ENCODE measurements at regions not wholly inside any gene's neighbourhood (a gene's known extent, or its start where the extent isn't known, plus 50 kb on each side); places are given as distances from the start of the nearest gene placed in this dataset.

DNA sequence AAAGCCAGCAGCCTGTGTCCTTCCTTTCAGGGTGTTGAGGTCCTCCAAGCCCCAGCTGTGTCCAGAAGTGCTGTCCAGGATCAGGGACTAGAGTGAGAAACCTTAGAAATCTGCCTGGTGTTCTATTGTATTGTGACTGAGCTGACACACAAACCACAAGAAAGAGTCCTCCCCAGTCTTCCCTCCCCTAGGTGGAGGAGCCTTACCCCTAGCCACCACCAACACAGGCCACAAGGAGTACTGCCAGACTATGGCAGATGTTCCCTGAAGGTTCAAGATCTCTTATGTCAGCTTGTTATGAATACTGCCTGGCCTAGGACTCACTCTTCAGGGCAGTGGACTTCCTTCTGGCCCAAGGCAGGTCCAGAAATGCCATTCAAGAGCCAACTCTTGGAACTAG is 514.1 kb upstream of the PITX2 start:
- TF ChIP-seq, protein P1, sequence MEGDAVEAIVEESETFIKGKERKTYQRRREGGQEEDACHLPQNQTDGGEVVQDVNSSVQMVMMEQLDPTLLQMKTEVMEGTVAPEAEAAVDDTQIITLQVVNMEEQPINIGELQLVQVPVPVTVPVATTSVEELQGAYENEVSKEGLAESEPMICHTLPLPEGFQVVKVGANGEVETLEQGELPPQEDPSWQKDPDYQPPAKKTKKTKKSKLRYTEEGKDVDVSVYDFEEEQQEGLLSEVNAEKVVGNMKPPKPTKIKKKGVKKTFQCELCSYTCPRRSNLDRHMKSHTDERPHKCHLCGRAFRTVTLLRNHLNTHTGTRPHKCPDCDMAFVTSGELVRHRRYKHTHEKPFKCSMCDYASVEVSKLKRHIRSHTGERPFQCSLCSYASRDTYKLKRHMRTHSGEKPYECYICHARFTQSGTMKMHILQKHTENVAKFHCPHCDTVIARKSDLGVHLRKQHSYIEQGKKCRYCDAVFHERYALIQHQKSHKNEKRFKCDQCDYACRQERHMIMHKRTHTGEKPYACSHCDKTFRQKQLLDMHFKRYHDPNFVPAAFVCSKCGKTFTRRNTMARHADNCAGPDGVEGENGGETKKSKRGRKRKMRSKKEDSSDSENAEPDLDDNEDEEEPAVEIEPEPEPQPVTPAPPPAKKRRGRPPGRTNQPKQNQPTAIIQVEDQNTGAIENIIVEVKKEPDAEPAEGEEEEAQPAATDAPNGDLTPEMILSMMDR (IDR thresholded peaks at IDR 0.05 in 4 of 5, conservative IDR thresholded peaks at IDR 0.05 in 1 of 5), result no peak
- no peak for TF ChIP-seq POLR2A (IDR thresholded peaks at IDR 0.05)
